Superior temporal gyrus (tissue), 1 donor: ENCODE measurements at regions not wholly inside any gene's neighbourhood (a gene's known extent, or its start where the extent isn't known, plus 50 kb on each side); places are given as distances from the start of the nearest gene placed in this dataset.

Source experiments
- DNase-seq: peaks from one replicate; pipeline ENCODE4 v3.0.0-alpha.2; 2016; ENCODE audit errors: extremely low spot score

DNA sequence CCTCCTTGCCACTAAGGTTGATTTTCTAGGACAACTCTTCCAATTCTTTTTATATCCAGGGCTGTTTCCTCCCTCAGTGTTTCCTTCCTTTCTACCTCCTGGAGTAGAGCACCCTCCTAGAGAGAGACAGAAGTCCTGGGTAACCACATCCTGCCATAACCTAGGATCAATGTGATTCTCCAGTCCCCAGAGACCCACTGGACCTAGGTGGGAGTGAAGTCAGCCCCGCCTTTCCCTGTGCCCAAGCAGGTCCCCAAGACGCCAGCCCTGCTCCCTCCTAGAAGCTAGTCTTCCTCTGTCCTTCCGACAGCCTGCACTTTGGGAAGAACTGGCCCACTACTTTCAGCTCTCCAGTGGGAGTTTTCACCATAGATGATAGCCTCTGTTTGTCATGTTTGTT, 166.8 kb upstream of the PLEKHG7 start:
- no peak for DNase-seq

DNA sequence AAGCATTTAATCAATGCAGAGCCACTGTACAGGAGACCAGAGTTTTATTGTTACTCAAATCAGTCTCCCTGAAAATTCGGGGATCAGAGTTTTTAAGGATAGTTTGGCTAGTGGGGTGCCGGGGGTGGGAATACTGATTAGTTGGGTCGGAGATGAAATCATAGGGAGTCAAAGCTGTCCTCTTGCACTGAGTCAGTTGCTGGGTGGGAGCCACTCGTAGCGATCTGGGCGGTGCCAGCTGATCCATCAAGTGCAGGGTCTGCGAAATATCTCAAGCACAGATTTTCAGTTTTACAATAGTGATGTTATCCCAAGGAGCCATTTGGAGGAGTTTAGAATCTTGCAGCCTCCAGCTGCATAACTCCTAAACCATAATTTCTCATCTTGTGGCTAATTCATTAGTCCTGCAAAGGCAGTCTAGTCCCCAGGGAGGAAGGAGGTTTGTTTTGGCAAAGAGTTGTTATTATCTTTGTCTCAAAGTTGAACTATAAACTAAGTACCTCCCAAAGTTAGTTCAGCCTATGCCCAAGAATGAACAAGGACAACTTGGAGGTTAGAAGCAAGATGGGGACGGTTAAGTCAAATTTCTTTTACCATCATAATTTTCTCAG, 169.4 kb upstream of the PLEKHG7 start:
- no peak for DNase-seq

DNA sequence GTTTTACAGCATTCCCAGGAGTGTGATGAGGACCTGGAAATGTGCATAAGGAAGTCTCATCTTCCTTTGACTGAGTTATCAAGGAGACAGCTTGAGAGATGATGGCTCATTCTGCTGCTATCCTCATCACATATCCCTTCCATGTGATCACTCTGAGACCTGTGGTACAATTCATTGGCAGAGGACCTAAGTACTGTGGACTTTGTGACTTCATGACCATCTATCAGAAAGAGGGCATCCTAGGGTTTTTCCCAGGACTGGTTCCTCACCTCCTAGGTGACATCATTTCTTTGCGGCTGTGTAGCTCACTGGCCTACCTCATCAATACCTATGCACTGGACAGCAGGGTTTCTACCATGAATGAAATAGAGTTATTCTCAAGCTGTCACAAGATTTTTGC, 172.1 kb upstream of the PLEKHG7 start:
- no peak for DNase-seq

- DNase-seq = no peak
Measured at GRCh38 chr12:92529944-92530343, 172.8 kb upstream of the PLEKHG7 start.

- no peak for DNase-seq
Measured at GRCh38 chr12:92528586-92528985, 174.2 kb upstream of the PLEKHG7 start.

DNA sequence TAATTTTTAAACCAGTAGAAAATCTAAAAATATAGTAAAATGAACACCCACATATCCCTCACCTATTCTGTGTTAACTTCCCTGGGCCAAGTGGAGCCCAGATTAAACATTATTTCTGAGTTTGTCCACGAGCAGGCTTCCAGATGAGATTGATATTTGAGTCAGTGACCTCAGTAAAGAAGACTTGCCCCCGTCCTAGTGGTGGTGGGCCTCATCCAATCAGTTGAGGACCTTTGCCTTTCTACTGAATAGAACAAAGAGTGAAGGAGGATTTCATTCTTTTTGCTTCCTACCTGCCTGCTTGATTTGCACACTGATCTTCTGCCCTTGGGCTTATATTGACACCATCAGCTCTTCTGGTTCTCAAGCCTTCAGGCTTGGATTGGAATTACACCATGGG, 174.7 kb upstream of the PLEKHG7 start:
- DNase-seq = no peak

- no peak for DNase-seq
Measured at GRCh38 chr12:92524489-92524888, 178.3 kb upstream of the PLEKHG7 start.

DNA sequence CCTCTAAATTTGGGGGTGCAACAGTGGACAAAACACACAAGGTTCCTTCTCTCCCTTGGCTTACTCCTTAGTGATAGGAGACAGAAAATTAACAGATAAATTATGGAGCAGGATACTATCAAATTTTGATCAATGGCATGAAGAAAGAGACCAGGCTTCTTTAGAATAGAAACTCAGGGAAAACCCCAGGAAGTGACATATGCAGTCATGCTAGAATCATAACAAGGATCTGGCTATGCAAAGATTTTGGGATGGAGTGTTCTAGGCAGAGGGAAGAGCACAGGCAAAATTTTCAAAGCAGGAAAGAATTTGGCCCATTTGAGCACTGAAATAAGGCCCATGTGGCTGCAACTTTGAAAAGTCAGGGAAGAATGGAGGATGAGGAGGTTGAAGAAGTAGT, 182.3 kb upstream of the PLEKHG7 start:
- DNase-seq = no peak

DNA sequence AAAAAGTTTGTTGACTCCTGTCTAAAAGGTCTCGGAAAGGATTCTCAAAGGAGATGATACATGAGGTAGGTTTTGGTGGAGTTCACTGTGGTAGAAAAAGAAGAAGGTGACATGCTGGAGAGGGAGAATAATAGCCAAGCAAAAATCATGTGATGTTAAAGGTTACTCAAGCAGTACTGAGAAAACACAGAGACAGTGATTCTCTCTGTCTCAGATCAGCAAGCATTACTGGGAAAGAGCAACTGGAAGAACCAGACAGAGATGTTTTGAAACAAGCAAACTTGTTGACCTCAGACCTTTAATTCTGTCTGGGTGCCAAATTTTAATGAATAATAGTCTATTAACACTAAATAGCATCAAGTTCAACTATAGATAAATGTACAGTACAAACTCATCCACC, 183.5 kb upstream of the PLEKHG7 start:
- DNase-seq = no peak

DNA sequence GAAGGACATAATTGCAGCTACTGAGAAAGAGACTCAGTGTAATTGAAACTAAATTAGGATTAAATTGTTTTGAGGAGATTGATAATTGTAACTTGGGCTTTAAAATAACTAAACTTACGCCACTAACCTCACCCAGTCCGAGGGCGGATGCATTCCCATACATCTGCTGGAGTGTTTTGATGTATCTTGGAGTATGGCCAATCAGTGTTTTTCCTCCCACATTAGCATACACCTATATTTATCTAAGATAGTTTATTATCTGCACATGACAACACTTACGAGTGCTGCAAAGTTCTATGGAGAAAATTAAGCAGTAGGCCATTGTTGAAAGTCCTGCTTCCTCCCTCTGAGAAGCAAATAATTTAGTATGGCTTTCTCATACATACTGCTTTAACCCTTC, 184.7 kb upstream of the PLEKHG7 start:
- no peak for DNase-seq

DNA sequence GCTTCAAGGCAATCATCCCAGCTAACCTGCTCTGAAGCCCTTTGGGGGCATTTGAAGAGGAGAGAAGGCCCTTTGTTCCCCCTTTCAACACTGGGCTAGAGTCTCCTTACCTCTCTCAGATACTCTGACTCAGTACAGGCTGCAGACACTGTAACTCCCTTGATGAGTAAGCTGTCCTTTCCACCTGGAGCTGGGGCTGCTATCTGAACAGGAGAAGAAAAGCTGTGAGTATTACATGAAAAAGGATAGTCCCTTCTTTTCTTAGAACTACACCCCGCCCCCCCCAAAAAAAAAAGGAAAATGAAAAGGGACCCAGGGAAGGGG, 186.6 kb upstream of the PLEKHG7 start:
- DNase-seq = no peak

GRCh38 chr12:92513231-92513730, 189.5 kb upstream of the PLEKHG7 start:
- no peak for DNase-seq

- no peak for DNase-seq
Measured at GRCh38 chr12:92511786-92512185, 191.0 kb upstream of the PLEKHG7 start.

DNA sequence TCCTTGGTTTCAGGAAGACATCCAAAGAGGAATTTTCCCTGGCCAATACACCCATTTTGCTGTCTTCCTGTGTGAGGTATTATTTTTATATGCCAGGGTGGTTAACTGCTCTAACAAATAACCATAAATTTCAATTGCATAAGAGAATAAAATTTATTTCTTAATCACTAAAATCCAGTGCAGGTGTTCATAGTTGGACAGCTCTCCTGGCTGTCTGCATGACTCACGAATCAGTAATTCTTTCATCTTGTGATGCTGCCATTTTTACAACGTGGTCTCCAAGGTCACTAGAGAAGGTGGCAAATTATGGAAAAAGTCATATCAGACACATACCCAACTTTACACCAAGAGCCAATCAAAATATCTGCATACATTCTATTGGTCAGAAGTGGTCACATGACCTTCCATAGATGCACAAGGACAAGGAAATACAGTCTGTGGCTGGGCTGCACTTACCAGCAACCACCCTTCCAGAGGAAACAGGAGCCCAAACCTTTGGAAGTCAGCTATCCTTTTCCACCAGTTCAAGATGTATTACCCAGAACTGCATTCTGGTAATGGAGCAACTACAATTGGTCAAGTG, 193.5 kb upstream of the PLEKHG7 start:
- no peak for DNase-seq

- no peak for DNase-seq
Measured at GRCh38 chr12:92506891-92507290, 195.9 kb upstream of the PLEKHG7 start.

DNA sequence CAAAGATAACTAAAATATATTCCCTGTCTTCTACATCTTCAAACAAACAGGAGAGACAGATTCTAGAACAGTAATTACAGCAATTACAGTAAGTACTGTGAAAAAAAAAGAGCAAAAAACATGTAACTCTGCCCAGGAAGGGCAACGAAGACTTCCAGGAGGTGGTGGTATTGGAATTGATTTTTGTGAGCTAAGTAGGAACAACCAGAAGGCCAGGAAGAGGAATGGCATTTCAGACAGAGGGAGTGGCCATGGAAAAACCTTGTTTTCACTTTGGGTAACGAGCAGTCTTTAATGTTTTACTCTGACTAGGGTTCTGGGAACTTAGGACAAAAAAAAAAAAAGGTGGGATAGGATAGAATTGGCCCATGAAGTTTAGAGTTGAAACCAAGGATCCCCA, 196.3 kb upstream of the PLEKHG7 start:
- DNase-seq = no peak

DNA sequence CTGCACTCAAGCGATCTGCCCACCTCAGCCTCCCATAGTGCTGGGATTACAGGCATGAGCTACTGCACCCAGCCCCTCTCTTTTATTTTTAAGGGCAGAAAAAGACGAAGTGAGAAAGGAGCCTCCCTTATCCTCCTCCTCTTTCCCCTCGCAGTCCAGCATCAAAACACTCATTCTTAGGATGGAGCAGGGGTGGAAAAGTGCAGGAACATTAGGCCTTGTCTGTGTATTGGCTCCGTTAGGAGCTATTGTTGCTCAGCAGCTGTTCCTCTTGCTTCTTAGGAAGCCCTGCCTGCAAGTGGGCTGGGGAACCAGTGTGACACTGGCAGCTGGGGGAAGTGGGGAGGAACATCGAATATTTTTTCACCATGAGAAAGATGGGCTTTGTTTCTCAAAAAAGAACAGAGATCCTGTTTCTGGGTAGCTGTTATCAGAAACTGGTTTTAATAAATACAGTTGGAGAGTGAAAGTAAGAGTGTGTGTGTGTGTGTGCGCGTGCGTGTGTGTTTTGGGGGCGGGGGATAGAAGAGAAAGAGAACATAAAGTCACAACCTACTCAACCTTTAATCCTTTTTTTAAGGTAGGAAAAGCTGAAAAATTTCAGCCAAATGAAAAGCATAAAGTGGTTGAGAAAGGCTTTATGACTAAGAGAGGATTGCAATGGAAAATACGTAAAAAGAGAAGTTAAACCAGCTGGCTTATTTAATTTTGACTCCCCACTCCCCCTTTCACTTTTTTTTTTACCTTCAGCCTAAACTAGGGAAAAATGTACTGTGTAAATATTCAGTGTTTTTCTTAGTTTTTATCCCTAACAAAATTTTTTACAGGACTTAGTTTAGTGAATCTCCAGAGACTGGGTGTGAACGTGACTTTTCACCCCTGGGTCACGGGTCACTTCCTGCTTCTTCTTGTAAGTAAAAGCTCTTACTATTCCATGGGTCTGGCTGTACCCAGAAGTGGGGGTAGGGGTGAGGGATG, 197.2 kb upstream of the PLEKHG7 start:
- peak; percentile 35 for DNase-seq

DNA sequence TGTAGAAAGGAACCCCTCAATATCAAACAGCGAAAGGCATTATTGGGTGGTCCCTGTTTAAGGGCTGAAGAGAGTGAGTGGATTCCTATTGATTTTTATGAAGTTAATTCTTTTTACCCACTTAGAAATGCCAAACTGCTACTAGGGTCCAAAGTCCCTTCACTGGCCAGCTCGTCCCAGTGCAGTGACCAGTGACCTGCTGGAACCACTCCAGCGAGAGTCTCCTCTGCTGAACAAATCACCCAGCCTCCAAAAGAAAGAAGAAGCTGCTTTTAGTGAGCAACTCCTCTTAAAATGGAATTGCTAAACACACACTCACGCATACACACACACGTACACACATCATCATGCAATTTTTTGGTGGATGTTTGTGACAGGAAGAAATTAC, 198.2 kb upstream of the PLEKHG7 start:
- DNase-seq = peak; percentile 38

DNA sequence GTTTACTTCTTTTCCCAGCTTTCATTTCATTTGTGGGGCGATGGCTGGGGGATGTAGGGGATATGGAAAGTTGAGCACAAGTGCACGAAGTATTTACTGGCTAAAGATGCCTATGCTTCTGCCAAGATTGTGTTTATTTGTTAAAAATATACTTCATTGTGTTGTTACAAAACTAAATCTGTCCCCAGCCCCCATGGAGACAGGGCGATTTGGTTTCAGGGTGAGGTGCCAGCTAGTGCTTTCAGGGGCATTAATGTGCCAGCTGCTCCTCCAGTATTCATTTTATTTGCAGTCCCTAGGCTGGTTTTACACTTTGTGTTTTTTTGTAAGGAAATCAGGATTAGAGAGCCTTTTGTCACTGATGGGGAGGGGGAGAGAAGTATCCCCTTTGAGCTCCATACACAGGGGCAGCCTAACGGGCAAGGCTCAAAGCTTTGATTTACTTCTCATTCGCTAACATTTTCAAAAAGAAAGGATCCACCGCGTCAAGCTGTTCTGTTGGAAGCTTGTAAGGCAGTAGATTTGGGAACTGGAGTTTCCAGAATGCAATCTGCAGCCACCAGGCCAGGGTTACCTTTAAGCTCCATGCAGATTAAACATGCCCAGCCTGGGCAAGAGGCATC, 198.7 kb upstream of the PLEKHG7 start:
- peak; percentile 35 for DNase-seq

GRCh38 chr12:92503029-92503931, 199.5 kb upstream of the PLEKHG7 start:
- peak; percentile 29 for DNase-seq

- peak; percentile 32 for DNase-seq
Measured at GRCh38 chr12:92502417-92503028, 200.3 kb upstream of the PLEKHG7 start.
